HPDE6-E6E7 (cell line): ENCODE measurements at regions not wholly inside any gene's neighbourhood (a gene's known extent, or its start where the extent isn't known, plus 50 kb on each side); places are given as distances from the start of the nearest gene placed in this dataset.
"Not testable (repeated sequence)": the region's sequence is repeated elsewhere in the genome, so short reads cannot be mapped to it uniquely, and the experiment has no call there.

Experiments
- DNase-seq: peaks from one replicate; pipeline ENCODE4 v3.0.0; 2011; ENCODE audit warnings: missing footprints; ENCODE audit errors: extremely low spot score

- DNase-seq, result no peak
Measured at GRCh38 chr4:120636120-120636630, 286.4 kb downstream of the PRDM5 start.

GRCh38 chr4:120633810-120634209 is 288.7 kb downstream of the PRDM5 start:
- DNase-seq, result no peak

GRCh38 chr4:120630427-120630826 is 292.1 kb downstream of the PRDM5 start:
- DNase-seq, result no peak

- no peak for DNase-seq
Measured at GRCh38 chr4:120629546-120630108, 292.9 kb downstream of the PRDM5 start.

GRCh38 chr4:120622601-120623000 is 299.9 kb downstream of the PRDM5 start:
- no peak for DNase-seq

GRCh38 chr4:120617171-120617570 is 305.4 kb downstream of the PRDM5 start:
- DNase-seq, result no peak

- no peak for DNase-seq
Measured at GRCh38 chr4:120616041-120616440, 306.5 kb downstream of the PRDM5 start.

GRCh38 chr4:120613778-120614177 is 308.7 kb downstream of the PRDM5 start:
- DNase-seq, result no peak

- DNase-seq, result no peak
Measured at GRCh38 chr4:120611092-120611491, 311.4 kb downstream of the PRDM5 start.

- no peak for DNase-seq
Measured at GRCh38 chr4:120591038-120591437, 331.5 kb downstream of the PRDM5 start.

- DNase-seq, result no peak
Measured at GRCh38 chr4:120589787-120590186, 332.7 kb downstream of the PRDM5 start.

- DNase-seq, result no peak
Measured at GRCh38 chr4:120568731-120569130, 353.8 kb downstream of the PRDM5 start.

GRCh38 chr4:120561648-120562047 is 360.9 kb downstream of the PRDM5 start:
- DNase-seq, result no peak

- DNase-seq, result no peak
Measured at GRCh38 chr4:120557372-120557771, 365.2 kb downstream of the PRDM5 start.

- no peak for DNase-seq
Measured at GRCh38 chr4:120555058-120555457, 367.5 kb downstream of the PRDM5 start.

GRCh38 chr4:120554086-120554485 is 368.4 kb downstream of the PRDM5 start:
- DNase-seq, result no peak

GRCh38 chr4:120550624-120551220 is 371.8 kb downstream of the PRDM5 start:
- DNase-seq, result not testable (repeated sequence)

GRCh38 chr4:120549011-120549570 is 373.4 kb downstream of the PRDM5 start:
- DNase-seq, result no peak

GRCh38 chr4:120545391-120545790 is 377.1 kb downstream of the PRDM5 start:
- no peak for DNase-seq

- DNase-seq, result no peak
Measured at GRCh38 chr4:120544838-120545237, 377.7 kb downstream of the PRDM5 start.

GRCh38 chr4:120540625-120541024 is 381.9 kb downstream of the PRDM5 start:
- no peak for DNase-seq

- DNase-seq, result no peak
Measured at GRCh38 chr4:120536884-120537283, 385.6 kb downstream of the PRDM5 start.

- no peak for DNase-seq
Measured at GRCh38 chr4:120528428-120528827, 394.1 kb downstream of the PRDM5 start.
